Stromal cell of bone marrow (primary cell): ENCODE measurements at regions not wholly inside any gene's neighbourhood (a gene's known extent, or its start where the extent isn't known, plus 50 kb on each side); places are given as distances from the start of the nearest gene placed in this dataset.
A peak's percentile ranks its signal among the peaks of the same experiment; 100 is the strongest.
"Not testable (repeated sequence)": the region's sequence is repeated elsewhere in the genome, so short reads cannot be mapped to it uniquely, and the experiment has no call there.

ENCODE experiments used
- DNase-seq: peaks from one replicate; pipeline ENCODE4 v3.0.0-alpha.2; 2012; ENCODE audit warnings: low read depth

GRCh38 chr6:11409371-11409770, 128.2 kb upstream of the TMEM170B start:
- DNase-seq: no peak

- no peak for DNase-seq
Measured at GRCh38 chr6:11407414-11407813, 130.1 kb upstream of the TMEM170B start.

GRCh38 chr6:11404838-11405237, 132.7 kb upstream of the TMEM170B start:
- DNase-seq: no peak

GRCh38 chr6:11404081-11404480, 133.5 kb upstream of the TMEM170B start:
- no peak for DNase-seq

- no peak for DNase-seq
Measured at GRCh38 chr6:11403035-11403601, 134.4 kb upstream of the TMEM170B start.

GRCh38 chr6:11402581-11402980, 135.0 kb upstream of the TMEM170B start:
- DNase-seq: not testable (repeated sequence)

GRCh38 chr6:11401954-11402353, 135.6 kb upstream of the TMEM170B start:
- DNase-seq: not testable (repeated sequence)

- no peak for DNase-seq
Measured at GRCh38 chr6:11398451-11399326, 138.9 kb upstream of the TMEM170B start.

- no peak for DNase-seq
Measured at GRCh38 chr6:11397622-11398450, 139.7 kb upstream of the TMEM170B start.

- no peak for DNase-seq
Measured at GRCh38 chr6:11396860-11397259, 140.7 kb upstream of the TMEM170B start.

- DNase-seq: peak; percentile 40
Measured at GRCh38 chr6:11393713-11394627, 143.6 kb upstream of the TMEM170B start.

GRCh38 chr6:11392778-11393507, 144.6 kb upstream of the TMEM170B start:
- DNase-seq: no peak

- no peak for DNase-seq
Measured at GRCh38 chr6:11391934-11392777, 145.4 kb upstream of the TMEM170B start.

GRCh38 chr6:11389977-11390376, 147.6 kb upstream of the TMEM170B start:
- DNase-seq: no peak

GRCh38 chr6:11388983-11389944, 148.3 kb upstream of the TMEM170B start:
- no peak for DNase-seq

- no peak for DNase-seq
Measured at GRCh38 chr6:11387707-11388430, 149.7 kb upstream of the TMEM170B start.

GRCh38 chr6:11386726-11387125, 150.8 kb upstream of the TMEM170B start:
- DNase-seq: no peak

- DNase-seq: no peak
Measured at GRCh38 chr6:11386323-11386722, 151.2 kb upstream of the TMEM170B start.
